ENCODE measurements at regions not wholly inside any gene's neighbourhood (a gene's known extent, or its start where the extent isn't known, plus 50 kb on each side); places are given as distances from the start of the nearest gene placed in this dataset.

- TF ChIP-seq CTCF (IDR thresholded peaks at IDR 0.05; ENCODE audit: insufficient read depth, low read depth, low read length) (no peak), EZH2 (IDR thresholded peaks at IDR 0.05; ENCODE audit: insufficient read depth, low read length) (no peak)
These were observed 447.8 kb upstream of the THBS1 start for GRCh38 chr15:39132954-39133600.
